Endodermal cell (in vitro differentiated cells): ENCODE measurements at regions not wholly inside any gene's neighbourhood (a gene's known extent, or its start where the extent isn't known, plus 50 kb on each side); places are given as distances from the start of the nearest gene placed in this dataset.

Experiments
- DNase-seq: peaks from one replicate; pipeline ENCODE4 v3.0.0-alpha.2; 2017
- H3K27ac ChIP-seq: 2 replicates; pipeline ENCODE4 v1.5.1; 2013; ENCODE audit warnings: mild to moderate bottlenecking, low read depth, low read length, moderate library complexity
- H3K27me3 ChIP-seq: 2 replicates; pipeline ENCODE4 v1.6.1; 2013; ENCODE audit warnings: mild to moderate bottlenecking, low read length, moderate library complexity; ENCODE audit not compliant: insufficient read depth, control insufficient read depth, poor library complexity, severe bottlenecking
- H3K36me3 ChIP-seq: 2 replicates; pipeline ENCODE4 v1.7.0; 2013; ENCODE audit warnings: mild to moderate bottlenecking, low read length, moderate library complexity; ENCODE audit not compliant: control insufficient read depth, insufficient read depth
- H3K4me1 ChIP-seq: one replicate; pipeline ENCODE4 v1.7.0; 2013; ENCODE audit warnings: low read length; ENCODE audit not compliant: control insufficient read depth, insufficient read depth
- H3K4me3 ChIP-seq: 2 replicates; pipeline ENCODE4 v1.5.1; 2013; ENCODE audit warnings: mild to moderate bottlenecking, low read length, moderate library complexity
- H3K9ac ChIP-seq: 2 replicates; pipeline ENCODE4 v1.6.1; 2013; ENCODE audit warnings: mild to moderate bottlenecking, low read length, moderate library complexity; ENCODE audit not compliant: poor library complexity, severe bottlenecking; ENCODE audit errors: extremely low read depth
- H3K9me3 ChIP-seq: 2 replicates; pipeline ENCODE4 v1.6.1; 2013; ENCODE audit warnings: mild to moderate bottlenecking, low read length, moderate library complexity; ENCODE audit not compliant: control insufficient read depth
- H3K27ac Mint-ChIP-seq: 2 replicates; pipeline ENCODE4 v1.8.0; 2020; ENCODE audit warnings: mixed read lengths
- H3K27me3 Mint-ChIP-seq: 2 replicates; pipeline ENCODE4 v1.8.0; 2021; ENCODE audit warnings: mild to moderate bottlenecking, mixed read lengths; ENCODE audit not compliant: insufficient read depth
- H3K36me3 Mint-ChIP-seq: 2 replicates; pipeline ENCODE4 v1.8.0; 2020; ENCODE audit warnings: low read depth, mixed read lengths
- H3K4me1 Mint-ChIP-seq: 2 replicates; pipeline ENCODE4 v1.8.0; 2020; ENCODE audit warnings: mixed read lengths
- H3K4me3 Mint-ChIP-seq: 2 replicates; pipeline ENCODE4 v1.8.0; 2020; ENCODE audit warnings: mild to moderate bottlenecking, moderate library complexity, mixed read lengths
- H3K9me3 Mint-ChIP-seq: 2 replicates; pipeline ENCODE4 v1.8.0; 2020; ENCODE audit warnings: mild to moderate bottlenecking, mixed read lengths
- CTCF ChIP-seq: fragments of 200-600 bp; sonication (generic); conservative IDR thresholded peaks from 2 replicates; pipeline ENCODE4 v1.5.0; 2021; ENCODE audit warnings: antibody characterized with exemption, mild to moderate bottlenecking
- WGBS, 2 experiments: methylation state at CpG; one replicate each; pipeline versions ENCODE4 v1.1.5 to v1.1.7; 2013; ENCODE audit warnings: missing lambda C conversion rate in 2 of 2, mixed read lengths in 1 of 2; ENCODE audit not compliant: insufficient coverage in 1 of 2, insufficient read length in 1 of 2; 5-methylcytosine and 5-hydroxymethylcytosine counted together

GRCh38 chr12:60263836-60264493, 668.1 kb downstream of the SLC16A7 start:
- no peak overlapping the region for H3K4me3 ChIP-seq
- no peak overlapping the region for H3K9ac ChIP-seq
- no peak overlapping the region for H3K4me3 Mint-ChIP-seq
- H3K27ac Mint-ChIP-seq, result no peak overlapping the region
- H3K27ac ChIP-seq, result no peak overlapping the region
- DNase-seq, result no peak
- no peaks in the 10 kb centered on the region for H3K36me3 ChIP-seq
- H3K9me3 Mint-ChIP-seq, result no peaks in the 10 kb centered on the region
- H3K27me3 Mint-ChIP-seq, result no peaks in the 10 kb centered on the region
- no peak for TF ChIP-seq CTCF
- H3K27me3 ChIP-seq, result no peaks in the 10 kb centered on the region
- no peaks in the 10 kb centered on the region for H3K36me3 Mint-ChIP-seq
- no peaks in the 10 kb centered on the region for H3K9me3 ChIP-seq
- WGBS, 2 experiments, result 50 to 80% methylated on average over 1 of the region's 2 CpGs
- no peaks in the 10 kb centered on the region for H3K4me1 ChIP-seq
- no peaks in the 10 kb centered on the region for H3K4me1 Mint-ChIP-seq

GRCh38 chr12:60265741-60266140, 669.9 kb downstream of the SLC16A7 start:
- no peak overlapping the region for H3K9ac ChIP-seq
- Mint-ChIP-seq H3K27me3 (no peaks in the 10 kb centered on the region), H3K4me3 (no peak overlapping the region), H3K36me3 (no peaks in the 10 kb centered on the region), H3K4me1 (no peaks in the 10 kb centered on the region), H3K9me3 (peaks cover 13% of the 10 kb centered on the region), H3K27ac (no peak overlapping the region)
- no peaks in the 10 kb centered on the region for H3K4me1 ChIP-seq
- H3K27ac ChIP-seq, result no peak overlapping the region
- TF ChIP-seq CTCF, result no peak
- H3K9me3 ChIP-seq, result peaks cover 4% of the 10 kb centered on the region
- H3K27me3 ChIP-seq, result no peaks in the 10 kb centered on the region
- 100% methylated on average over 1 of the region's 1 CpG; no CpG with 5 or more reads in 1 of the 2 experiments for WGBS, 2 experiments
- H3K36me3 ChIP-seq, result no peaks in the 10 kb centered on the region
- DNase-seq, result no peak
- no peak overlapping the region for H3K4me3 ChIP-seq

GRCh38 chr12:60266381-60266852, 670.6 kb downstream of the SLC16A7 start:
- Mint-ChIP-seq H3K4me3 (no peak overlapping the region), H3K36me3 (no peaks in the 10 kb centered on the region), H3K9me3 (peaks cover 13% of the 10 kb centered on the region), H3K27me3 (no peaks in the 10 kb centered on the region), H3K27ac (no peak overlapping the region), H3K4me1 (no peaks in the 10 kb centered on the region)
- no peak for DNase-seq
- Histone ChIP-seq H3K9me3 (peaks cover 4% of the 10 kb centered on the region), H3K4me1 (no peaks in the 10 kb centered on the region), H3K27me3 (no peaks in the 10 kb centered on the region), H3K9ac (no peak overlapping the region), H3K36me3 (no peaks in the 10 kb centered on the region), H3K27ac (no peak overlapping the region), H3K4me3 (no peak overlapping the region)
- 92% methylated on average over 4 of the region's 4 CpGs; no CpG with 5 or more reads in 1 of the 2 experiments for WGBS, 2 experiments
- no peak for TF ChIP-seq CTCF
